WTC11 (cell line): ENCODE measurements at regions not wholly inside any gene's neighbourhood (a gene's known extent, or its start where the extent isn't known, plus 50 kb on each side); places are given as distances from the start of the nearest gene placed in this dataset.

Experiments
- ATAC-seq: fragments of 200-7000 bp; cut with Tn5 transposase; 2 replicates; pipeline ENCODE4 v1.10.0; 2021; ENCODE audit warnings: mild to moderate bottlenecking, moderate library complexity
- CTCF ChIA-PET: fragments of 300-600 bp; sonication (Branson Sonifier 250); formaldehyde crosslinking; loops from one replicate; lab custom pipeline; 2021; ENCODE audit warnings: antibody characterized with exemption; lab: Charles Lee
- POLR2A ChIA-PET: fragments of 350-600 bp; sonication (Branson Sonifier 250); formaldehyde crosslinking; loops from one replicate; lab custom pipeline; 2021; ENCODE audit warnings: antibody characterized with exemption; lab: Charles Lee
- DNase-seq: peaks from one replicate; pipeline ENCODE4 v3.0.0; 2021; ENCODE audit warnings: low spot score
- H3K27ac Mint-ChIP-seq: 2 replicates; pipeline ENCODE4 v1.8.0; 2021; ENCODE audit warnings: mixed read lengths
- H3K27me3 Mint-ChIP-seq: 2 replicates; pipeline ENCODE4 v1.8.0; 2021; ENCODE audit warnings: low read depth, mild to moderate bottlenecking, moderate library complexity, mixed read lengths
- H3K36me3 Mint-ChIP-seq: 2 replicates; pipeline ENCODE4 v1.8.0; 2021; ENCODE audit warnings: mixed read lengths
- H3K4me1 Mint-ChIP-seq: 2 replicates; pipeline ENCODE4 v1.8.0; 2022; ENCODE audit warnings: mixed read lengths
- H3K4me3 Mint-ChIP-seq: 2 replicates; pipeline ENCODE4 v1.8.0; 2021; ENCODE audit warnings: mild to moderate bottlenecking, moderate library complexity, mixed read lengths
- H3K9me3 Mint-ChIP-seq: 2 replicates; pipeline ENCODE4 v1.8.0; 2021; ENCODE audit warnings: mixed read lengths
- FOXK1 ChIP-seq: sonication (generic); formaldehyde crosslinking; IDR thresholded peaks from 2 replicates; pipeline ENCODE4 v1.8.0; 2022; ENCODE audit warnings: mild to moderate bottlenecking, moderate library complexity, missing genetic modification reagents
- GRHL2 ChIP-seq: fragments of 250-450 bp; sonication (Bioruptor Pico); IDR thresholded peaks from 2 replicates; pipeline ENCODE4 v1.8.0; 2022; ENCODE audit warnings: mild to moderate bottlenecking, moderate library complexity; ENCODE audit not compliant: insufficient replicate concordance, severe bottlenecking
- HMGA2 ChIP-seq: fragments of 250-450 bp; sonication (Bioruptor Pico); IDR thresholded peaks from 2 replicates; pipeline ENCODE4 v1.4.0; 2021; ENCODE audit warnings: mild to moderate bottlenecking, moderate library complexity
- NR1H2 ChIP-seq: sonication (generic); formaldehyde crosslinking; IDR thresholded peaks from 2 replicates; pipeline ENCODE4 v1.9.0; 2021; ENCODE audit warnings: mild to moderate bottlenecking, moderate library complexity, missing genetic modification reagents
- OVOL2 ChIP-seq: fragments of 250-450 bp; sonication (Bioruptor Pico); IDR thresholded peaks from 2 replicates; pipeline ENCODE4 v1.9.0; 2021; ENCODE audit warnings: mild to moderate bottlenecking, borderline replicate concordance
- PRRX2 ChIP-seq: fragments of 250-450 bp; sonication (Bioruptor Pico); IDR thresholded peaks from 2 replicates; pipeline ENCODE4 v1.8.0; 2021; ENCODE audit warnings: mild to moderate bottlenecking
- SMAD4 ChIP-seq: sonication (generic); formaldehyde crosslinking; IDR thresholded peaks from 2 replicates; pipeline ENCODE4 v1.8.0; 2022; ENCODE audit warnings: mild to moderate bottlenecking, missing genetic modification reagents
- ZBTB43 ChIP-seq: sonication (generic); formaldehyde crosslinking; IDR thresholded peaks from 2 replicates; pipeline ENCODE4 v1.8.1; 2023; ENCODE audit warnings: mild to moderate bottlenecking, missing genetic modification reagents
- ZNF121 ChIP-seq: sonication (generic); formaldehyde crosslinking; IDR thresholded peaks from 2 replicates; pipeline ENCODE4 v1.8.0; 2023; ENCODE audit warnings: missing genetic modification reagents
- ZNF317 ChIP-seq: sonication (generic); formaldehyde crosslinking; IDR thresholded peaks from 2 replicates; pipeline ENCODE4 v1.8.1; 2023; ENCODE audit warnings: low read depth, mild to moderate bottlenecking, moderate library complexity, missing genetic modification reagents, borderline replicate concordance
- ZNF396 ChIP-seq: fragments of 250-450 bp; sonication (Bioruptor Pico); IDR thresholded peaks from 2 replicates; pipeline ENCODE4 v1.8.0; 2021; ENCODE audit warnings: mild to moderate bottlenecking, moderate library complexity, borderline replicate concordance
- ZNF416 ChIP-seq: fragments of 250-450 bp; sonication (Bioruptor Pico); IDR thresholded peaks from 2 replicates; pipeline ENCODE4 v1.9.0; 2021; ENCODE audit warnings: mild to moderate bottlenecking, inconsistent platforms
- ZNF671 ChIP-seq: fragments of 250-450 bp; sonication (Bioruptor Pico); IDR thresholded peaks from 2 replicates; pipeline ENCODE4 v1.8.0; 2021; ENCODE audit warnings: mild to moderate bottlenecking
- TF ChIP-seq, protein P1 (sequence below): fragments of 250-450 bp; sonication (Bioruptor Pico); IDR thresholded peaks from 2 replicates; pipeline ENCODE4 v1.9.0; 2021; ENCODE audit warnings: moderate library complexity, mild to moderate bottlenecking, inconsistent platforms, borderline replicate concordance
- TF ChIP-seq, protein P2 (sequence below): sonication (generic); formaldehyde crosslinking; IDR thresholded peaks from 2 replicates; pipeline ENCODE4 v1.8.1; 2022; ENCODE audit warnings: mild to moderate bottlenecking, moderate library complexity, missing genetic modification reagents
- TF ChIP-seq, protein P3 (sequence below): sonication (generic); formaldehyde crosslinking; IDR thresholded peaks from 2 replicates; pipeline ENCODE4 v1.8.0; 2022; ENCODE audit warnings: mild to moderate bottlenecking, missing genetic modification reagents
- TF ChIP-seq, protein P4 (sequence below): fragments of 250-450 bp; sonication (Bioruptor Pico); IDR thresholded peaks from 2 replicates; pipeline ENCODE4 v1.9.0; 2021; ENCODE audit warnings: mild to moderate bottlenecking
- TF ChIP-seq, protein P5 (sequence below): sonication (generic); formaldehyde crosslinking; IDR thresholded peaks from 2 replicates; pipeline ENCODE4 v1.8.1; 2022; ENCODE audit warnings: missing genetic modification reagents, borderline replicate concordance
- TF ChIP-seq, protein P6 (sequence below): sonication (generic); formaldehyde crosslinking; IDR thresholded peaks from 2 replicates; pipeline ENCODE4 v1.8.0; 2022; ENCODE audit warnings: missing genetic modification reagents

- H3K9me3 Mint-ChIP-seq, result peaks cover 20% of the 10 kb centered on the region
- H3K27ac Mint-ChIP-seq, result no peak overlapping the region
- H3K4me1 Mint-ChIP-seq, result peaks cover 36% of the 10 kb centered on the region
- no peak overlapping the region for H3K4me3 Mint-ChIP-seq
- POLR2A ChIA-PET, result no interaction called here
- DNase-seq (no peak), ATAC-seq (no peak)
- CTCF ChIA-PET, result no interaction called here
- no peaks in the 10 kb centered on the region for H3K27me3 Mint-ChIP-seq
- peaks cover 12% of the 10 kb centered on the region for H3K36me3 Mint-ChIP-seq
- TF ChIP-seq PRRX2 (CRISPR knock-in tag), result no peak
- no peak for TF ChIP-seq ZNF396 (CRISPR knock-in tag)
- TF ChIP-seq, protein P1, sequence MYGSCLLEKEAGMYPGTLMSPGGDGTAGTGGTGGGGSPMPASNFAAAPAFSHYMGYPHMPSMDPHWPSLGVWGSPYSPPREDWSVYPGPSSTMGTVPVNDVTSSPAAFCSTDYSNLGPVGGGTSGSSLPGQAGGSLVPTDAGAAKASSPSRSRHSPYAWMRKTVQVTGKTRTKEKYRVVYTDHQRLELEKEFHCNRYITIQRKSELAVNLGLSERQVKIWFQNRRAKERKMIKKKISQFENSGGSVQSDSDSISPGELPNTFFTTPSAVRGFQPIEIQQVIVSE (CRISPR knock-in tag), result no peak
- no peak for TF ChIP-seq GRHL2 (CRISPR knock-in tag)
- no peak for TF ChIP-seq ZNF317 (CRISPR knock-in tag)
- TF ChIP-seq SMAD4 (CRISPR knock-in tag), result no peak
- no peak for TF ChIP-seq ZBTB43 (CRISPR knock-in tag)
- TF ChIP-seq, protein P2, sequence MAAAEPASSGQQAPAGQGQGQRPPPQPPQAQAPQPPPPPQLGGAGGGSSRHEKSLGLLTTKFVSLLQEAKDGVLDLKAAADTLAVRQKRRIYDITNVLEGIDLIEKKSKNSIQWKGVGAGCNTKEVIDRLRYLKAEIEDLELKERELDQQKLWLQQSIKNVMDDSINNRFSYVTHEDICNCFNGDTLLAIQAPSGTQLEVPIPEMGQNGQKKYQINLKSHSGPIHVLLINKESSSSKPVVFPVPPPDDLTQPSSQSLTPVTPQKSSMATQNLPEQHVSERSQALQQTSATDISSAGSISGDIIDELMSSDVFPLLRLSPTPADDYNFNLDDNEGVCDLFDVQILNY (CRISPR knock-in tag), result no peak
- TF ChIP-seq, protein P3, sequence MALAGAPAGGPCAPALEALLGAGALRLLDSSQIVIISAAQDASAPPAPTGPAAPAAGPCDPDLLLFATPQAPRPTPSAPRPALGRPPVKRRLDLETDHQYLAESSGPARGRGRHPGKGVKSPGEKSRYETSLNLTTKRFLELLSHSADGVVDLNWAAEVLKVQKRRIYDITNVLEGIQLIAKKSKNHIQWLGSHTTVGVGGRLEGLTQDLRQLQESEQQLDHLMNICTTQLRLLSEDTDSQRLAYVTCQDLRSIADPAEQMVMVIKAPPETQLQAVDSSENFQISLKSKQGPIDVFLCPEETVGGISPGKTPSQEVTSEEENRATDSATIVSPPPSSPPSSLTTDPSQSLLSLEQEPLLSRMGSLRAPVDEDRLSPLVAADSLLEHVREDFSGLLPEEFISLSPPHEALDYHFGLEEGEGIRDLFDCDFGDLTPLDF (CRISPR knock-in tag), result no peak
- no peak for TF ChIP-seq ZNF121 (CRISPR knock-in tag)
- TF ChIP-seq OVOL2 (CRISPR knock-in tag), result no peak
- TF ChIP-seq, protein P4, sequence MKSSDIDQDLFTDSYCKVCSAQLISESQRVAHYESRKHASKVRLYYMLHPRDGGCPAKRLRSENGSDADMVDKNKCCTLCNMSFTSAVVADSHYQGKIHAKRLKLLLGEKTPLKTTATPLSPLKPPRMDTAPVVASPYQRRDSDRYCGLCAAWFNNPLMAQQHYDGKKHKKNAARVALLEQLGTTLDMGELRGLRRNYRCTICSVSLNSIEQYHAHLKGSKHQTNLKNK (CRISPR knock-in tag), result no peak
- no peak for TF ChIP-seq ZNF671 (CRISPR knock-in tag)
- no peak for TF ChIP-seq NR1H2
- TF ChIP-seq, protein P5, sequence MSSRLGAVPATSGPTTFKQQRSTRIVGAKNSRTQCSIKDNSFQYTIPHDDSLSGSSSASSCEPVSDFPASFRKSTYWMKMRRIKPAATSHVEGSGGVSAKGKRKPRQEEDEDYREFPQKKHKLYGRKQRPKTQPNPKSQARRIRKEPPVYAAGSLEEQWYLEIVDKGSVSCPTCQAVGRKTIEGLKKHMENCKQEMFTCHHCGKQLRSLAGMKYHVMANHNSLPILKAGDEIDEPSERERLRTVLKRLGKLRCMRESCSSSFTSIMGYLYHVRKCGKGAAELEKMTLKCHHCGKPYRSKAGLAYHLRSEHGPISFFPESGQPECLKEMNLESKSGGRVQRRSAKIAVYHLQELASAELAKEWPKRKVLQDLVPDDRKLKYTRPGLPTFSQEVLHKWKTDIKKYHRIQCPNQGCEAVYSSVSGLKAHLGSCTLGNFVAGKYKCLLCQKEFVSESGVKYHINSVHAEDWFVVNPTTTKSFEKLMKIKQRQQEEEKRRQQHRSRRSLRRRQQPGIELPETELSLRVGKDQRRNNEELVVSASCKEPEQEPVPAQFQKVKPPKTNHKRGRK (CRISPR knock-in tag), result no peak
- TF ChIP-seq ZNF416 (CRISPR knock-in tag), result no peak
- TF ChIP-seq FOXK1 (CRISPR knock-in tag), result no peak
- TF ChIP-seq, protein P6, sequence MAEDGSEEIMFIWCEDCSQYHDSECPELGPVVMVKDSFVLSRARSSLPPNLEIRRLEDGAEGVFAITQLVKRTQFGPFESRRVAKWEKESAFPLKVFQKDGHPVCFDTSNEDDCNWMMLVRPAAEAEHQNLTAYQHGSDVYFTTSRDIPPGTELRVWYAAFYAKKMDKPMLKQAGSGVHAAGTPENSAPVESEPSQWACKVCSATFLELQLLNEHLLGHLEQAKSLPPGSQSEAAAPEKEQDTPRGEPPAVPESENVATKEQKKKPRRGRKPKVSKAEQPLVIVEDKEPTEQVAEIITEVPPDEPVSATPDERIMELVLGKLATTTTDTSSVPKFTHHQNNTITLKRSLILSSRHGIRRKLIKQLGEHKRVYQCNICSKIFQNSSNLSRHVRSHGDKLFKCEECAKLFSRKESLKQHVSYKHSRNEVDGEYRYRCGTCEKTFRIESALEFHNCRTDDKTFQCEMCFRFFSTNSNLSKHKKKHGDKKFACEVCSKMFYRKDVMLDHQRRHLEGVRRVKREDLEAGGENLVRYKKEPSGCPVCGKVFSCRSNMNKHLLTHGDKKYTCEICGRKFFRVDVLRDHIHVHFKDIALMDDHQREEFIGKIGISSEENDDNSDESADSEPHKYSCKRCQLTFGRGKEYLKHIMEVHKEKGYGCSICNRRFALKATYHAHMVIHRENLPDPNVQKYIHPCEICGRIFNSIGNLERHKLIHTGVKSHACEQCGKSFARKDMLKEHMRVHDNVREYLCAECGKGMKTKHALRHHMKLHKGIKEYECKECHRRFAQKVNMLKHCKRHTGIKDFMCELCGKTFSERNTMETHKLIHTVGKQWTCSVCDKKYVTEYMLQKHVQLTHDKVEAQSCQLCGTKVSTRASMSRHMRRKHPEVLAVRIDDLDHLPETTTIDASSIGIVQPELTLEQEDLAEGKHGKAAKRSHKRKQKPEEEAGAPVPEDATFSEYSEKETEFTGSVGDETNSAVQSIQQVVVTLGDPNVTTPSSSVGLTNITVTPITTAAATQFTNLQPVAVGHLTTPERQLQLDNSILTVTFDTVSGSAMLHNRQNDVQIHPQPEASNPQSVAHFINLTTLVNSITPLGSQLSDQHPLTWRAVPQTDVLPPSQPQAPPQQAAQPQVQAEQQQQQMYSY (CRISPR knock-in tag), result no peak
- no peak for TF ChIP-seq HMGA2 (CRISPR knock-in tag)
Observed at GRCh38 chr10:33533612-33534011, 199.1 kb upstream of the NRP1 start.
